Ovary (tissue), 7 donors: ENCODE measurements at regions not wholly inside any gene's neighbourhood (a gene's known extent, or its start where the extent isn't known, plus 50 kb on each side); places are given as distances from the start of the nearest gene placed in this dataset.

Source experiments
- DNase-seq, 5 donors: peaks; one replicate each; pipeline ENCODE4 v3.0.0-alpha.2; 2019 to 2020
- H3K27ac ChIP-seq, 2 donors: fragments of 200-600 bp; one replicate each; pipeline versions ENCODE4 v1.5.1 to v1.8.0; 2019 to 2022
- H3K27me3 ChIP-seq: fragments of 200-600 bp; one replicate; pipeline ENCODE4 v1.8.0; 2022
- H3K36me3 ChIP-seq: fragments of 200-600 bp; sonication (generic); one replicate; pipeline ENCODE4 v1.5.1; 2019
- H3K4me1 ChIP-seq: one replicate; pipeline ENCODE4 v1.8.1; 2013; ENCODE audit warnings: mild to moderate bottlenecking, moderate library complexity; ENCODE audit not compliant: insufficient read depth
- H3K4me3 ChIP-seq: fragments of 200-600 bp; sonication (generic); one replicate; pipeline ENCODE4 v1.5.1; 2017
- H3K9me3 ChIP-seq, 2 donors: fragments of 200-600 bp in 1 of 2; sonication (generic) in 1 of 2; one replicate each; pipeline versions ENCODE4 v1.5.1 to v1.8.1; 2013 to 2019; ENCODE audit warnings: mild to moderate bottlenecking in 1 of 2, moderate library complexity in 1 of 2
- EP300 ChIP-seq: sonication (generic); formaldehyde crosslinking; IDR thresholded peaks from one replicate; pipeline ENCODE4 v1.6.1; 2017; ENCODE audit warnings: antibody characterized with exemption
- POLR2A ChIP-seq: fragments of 450-650 bp; IDR thresholded peaks from one replicate; pipeline ENCODE4 v1.6.1; 2017; ENCODE audit warnings: antibody characterized with exemption, mild to moderate bottlenecking, moderate library complexity
- WGBS, 3 donors: extraction: QIAGEN DNeasy Blood & Tissue Kit in 1 of 3; methylation state at CpG; one replicate each; pipeline versions ENCODE4 v1.1.5 to v1.1.7; 2013 to 2017; 5-methylcytosine and 5-hydroxymethylcytosine counted together
- intact Hi-C, 4 donors: fragments of 100-400 bp; cut with DNase I; formaldehyde crosslinking; loops; one replicate each; pipeline versions ENCODE4 v1.11.0 to v1.15.1; 2022 to 2023
- TF ChIP-seq, protein P1 (sequence below), 3 donors: fragments of 450-650 bp in 2 of 3; fragments of 200-600 bp in 1 of 3; IDR thresholded peaks; one replicate each; pipeline versions ENCODE4 v1.5.1 to v1.8.0; 2016 to 2022; ENCODE audit warnings: antibody characterized with exemption in 3 of 3, mild to moderate bottlenecking in 1 of 3
- donor health status: DM: no; HTN: no; CAD: no; lungs with moderate emphysema.
- donor health status: DM: no; HTN: no; CAD: no.
- donor health status: Bipolar disorder and iron deficiency.
- donor health status: DM: no; HTN: no; CAD: no.
- donor health status: DM: yes; HTN: yes; CAD: no.

- H3K27ac ChIP-seq, result no peak overlapping the region
- H3K4me3 ChIP-seq, result no peak overlapping the region
- no peaks in the 10 kb centered on the region for H3K36me3 ChIP-seq
- no peaks in the 10 kb centered on the region for H3K4me1 ChIP-seq
- WGBS, 3 donors, result 93 to 94% (median 94%) methylated on average over 3 of the region's 3 CpGs
- DNase-seq, result no peak
- no peaks in the 10 kb centered on the region for H3K9me3 ChIP-seq
- intact Hi-C loops, result no loop called here
- TF ChIP-seq POLR2A, result no peak
- TF ChIP-seq, protein P1, sequence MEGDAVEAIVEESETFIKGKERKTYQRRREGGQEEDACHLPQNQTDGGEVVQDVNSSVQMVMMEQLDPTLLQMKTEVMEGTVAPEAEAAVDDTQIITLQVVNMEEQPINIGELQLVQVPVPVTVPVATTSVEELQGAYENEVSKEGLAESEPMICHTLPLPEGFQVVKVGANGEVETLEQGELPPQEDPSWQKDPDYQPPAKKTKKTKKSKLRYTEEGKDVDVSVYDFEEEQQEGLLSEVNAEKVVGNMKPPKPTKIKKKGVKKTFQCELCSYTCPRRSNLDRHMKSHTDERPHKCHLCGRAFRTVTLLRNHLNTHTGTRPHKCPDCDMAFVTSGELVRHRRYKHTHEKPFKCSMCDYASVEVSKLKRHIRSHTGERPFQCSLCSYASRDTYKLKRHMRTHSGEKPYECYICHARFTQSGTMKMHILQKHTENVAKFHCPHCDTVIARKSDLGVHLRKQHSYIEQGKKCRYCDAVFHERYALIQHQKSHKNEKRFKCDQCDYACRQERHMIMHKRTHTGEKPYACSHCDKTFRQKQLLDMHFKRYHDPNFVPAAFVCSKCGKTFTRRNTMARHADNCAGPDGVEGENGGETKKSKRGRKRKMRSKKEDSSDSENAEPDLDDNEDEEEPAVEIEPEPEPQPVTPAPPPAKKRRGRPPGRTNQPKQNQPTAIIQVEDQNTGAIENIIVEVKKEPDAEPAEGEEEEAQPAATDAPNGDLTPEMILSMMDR (IDR thresholded peaks at IDR 0.05), result no peak
- no peak for TF ChIP-seq EP300
- no peaks in the 10 kb centered on the region for H3K27me3 ChIP-seq
Observed at GRCh38 chr7:11243739-11244138, 270.1 kb downstream of the PHF14 start.

GRCh38 chr7:11244149-11244548, 270.5 kb downstream of the PHF14 start:
- 86 to 90% (median 88%) methylated on average over 3 of the region's 3 CpGs for WGBS, 3 donors
- TF ChIP-seq, protein P1 (IDR thresholded peaks at IDR 0.05), result no peak
- TF ChIP-seq EP300, result no peak
- no peak for TF ChIP-seq POLR2A

DNA sequence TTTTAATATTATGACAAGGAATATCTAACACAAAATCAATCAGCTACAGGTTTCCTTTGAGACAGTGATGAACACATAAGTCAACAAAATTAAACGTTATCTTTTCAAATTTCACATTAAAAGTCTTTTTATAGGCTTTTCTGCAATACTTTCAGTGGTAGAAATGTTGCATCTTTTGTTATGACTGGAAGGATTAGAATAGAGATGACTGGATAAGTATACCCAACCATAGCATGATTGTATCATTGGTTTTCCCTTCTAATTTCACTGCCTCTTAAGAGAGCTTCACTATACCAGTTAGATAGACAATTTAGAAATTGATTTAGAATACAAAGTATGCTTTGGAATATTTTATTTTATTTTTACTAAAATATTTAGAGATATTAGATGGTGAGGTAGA, 273.9 kb downstream of the PHF14 start:
- H3K4me1 ChIP-seq, result no peaks in the 10 kb centered on the region
- intact Hi-C loops, result no loop called here
- H3K9me3 ChIP-seq, result no peaks in the 10 kb centered on the region
- H3K4me3 ChIP-seq, result no peak overlapping the region
- no peak overlapping the region for H3K27ac ChIP-seq
- no peak for DNase-seq
- TF ChIP-seq, protein P1 (IDR thresholded peaks at IDR 0.05), result no peak
- TF ChIP-seq EP300 (no peak), POLR2A (no peak)
- no peaks in the 10 kb centered on the region for H3K27me3 ChIP-seq
- WGBS, 3 donors, result 0 to 80% (median 78%) methylated on average over 1 of the region's 1 CpG
- H3K36me3 ChIP-seq, result no peaks in the 10 kb centered on the region

More at GRCh38 chr7:11244149-11244548, 270.5 kb downstream of the PHF14 start:
- H3K36me3 ChIP-seq, result no peaks in the 10 kb centered on the region
- intact Hi-C loops, result no loop called here
- no peaks in the 10 kb centered on the region for H3K9me3 ChIP-seq
- no peaks in the 10 kb centered on the region for H3K27me3 ChIP-seq
- no peak for DNase-seq
- no peaks in the 10 kb centered on the region for H3K4me1 ChIP-seq
- H3K4me3 ChIP-seq, result no peak overlapping the region
- H3K27ac ChIP-seq, result no peak overlapping the region

DNA sequence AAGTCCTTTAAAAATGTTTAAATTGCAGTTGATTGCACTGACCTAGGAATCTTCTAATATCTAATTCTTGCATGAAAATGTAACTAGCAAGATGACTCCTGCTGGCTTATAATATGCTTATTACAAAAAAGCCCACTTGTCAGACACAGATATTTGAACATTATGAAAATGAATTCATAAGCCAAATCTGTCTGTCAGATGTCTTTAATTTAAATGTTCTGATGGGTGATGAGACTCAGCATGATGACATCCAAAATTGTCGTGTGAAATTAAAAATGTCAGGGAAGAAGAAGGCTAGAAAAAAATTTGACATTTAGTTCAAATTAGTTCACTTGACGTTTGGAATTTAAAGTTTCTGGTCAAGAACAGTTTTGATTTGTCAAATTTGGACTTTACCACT, 277.8 kb downstream of the PHF14 start:
- H3K9me3 ChIP-seq, result no peaks in the 10 kb centered on the region
- intact Hi-C loops, result no loop called here
- no peak for DNase-seq
- TF ChIP-seq, protein P1 (IDR thresholded peaks at IDR 0.05), result no peak
- TF ChIP-seq POLR2A (no peak), EP300 (no peak)
- H3K27me3 ChIP-seq, result no peaks in the 10 kb centered on the region
- H3K4me1 ChIP-seq, result no peaks in the 10 kb centered on the region
- WGBS, 3 donors, result 47 to 71% (median 65%) methylated on average over 2 of the region's 2 CpGs
- no peak overlapping the region for H3K27ac ChIP-seq
- no peak overlapping the region for H3K4me3 ChIP-seq
- H3K36me3 ChIP-seq, result no peaks in the 10 kb centered on the region
